ENCODE measurements at regions not wholly inside any gene's neighbourhood (a gene's known extent, or its start where the extent isn't known, plus 50 kb on each side); places are given as distances from the start of the nearest gene placed in this dataset.

GRCh38 chr3:110795163-110795562 is 276.5 kb upstream of the NECTIN3 start:
- Histone ChIP-seq H4K20me1 (replicated peaks; ENCODE audit: control insufficient read depth, insufficient read depth, low read length) (no peaks in the 10 kb centered on the region), H3K4me1 (replicated peaks in 1 of 2; ENCODE audit: control insufficient read depth in 2 of 2, insufficient read depth in 2 of 2, low read length in 2 of 2) (no peaks in the 10 kb centered on the region), H3K4me3 (no peak overlapping the region), H3K36me3 (ENCODE audit: control insufficient read depth, insufficient read depth, low read length) (no peaks in the 10 kb centered on the region), H3K27me3 (ENCODE audit: control insufficient read depth in 2 of 2, insufficient read depth in 2 of 2, low read length in 2 of 2) (no peaks in the 10 kb centered on the region), H3K9me3 (replicated peaks; ENCODE audit: control insufficient read depth, insufficient read depth, low read depth, low read length) (no peaks in the 10 kb centered on the region), H3K4me2 (ENCODE audit: insufficient read depth, low read length) (no peak overlapping the region), H3K9me1 (ENCODE audit: control insufficient read depth, insufficient read depth, low read length) (no peaks in the 10 kb centered on the region), H2AFZ (ENCODE audit: low read depth, low read length) (no peak overlapping the region), H3K79me2 (ENCODE audit: control insufficient read depth, insufficient read depth, low read length) (no peaks in the 10 kb centered on the region), H3K9ac (ENCODE audit: insufficient read depth in 1 of 2, low read depth in 2 of 2, low read length in 2 of 2) (no peak overlapping the region), H3K27ac (ENCODE audit: extremely low read depth, low read depth, low read length) (no peak overlapping the region)
- DNase-seq (ENCODE audit: extremely low read depth in 1 of 4, low spot score in 3 of 4) (no peak), ATAC-seq (no peak), FAIRE-seq (no peak)
- ChIA-PET CTCF (ENCODE audit: low intra/inter-chr PET ratio) (interaction anchor here (0.5 kb wide), 1 partner anchor 388 kb away, joined by 4 read pairs; no protein-coding TSS in a partner anchor), POLR2A (interaction anchor here (1.0 kb wide), 1 partner anchor 13 kb away, joined by 3 read pairs; no protein-coding TSS in a partner anchor)
- TF ChIP-seq ZNF408 (CRISPR knock-in tag; IDR thresholded peaks at IDR 0.05; ENCODE audit: low read depth) (no peak), JUN (IDR thresholded peaks at IDR 0.05; ENCODE audit: borderline replicate concordance, low read depth, low read length) (no peak), JUN (CRISPR knock-in tag; IDR thresholded peaks at IDR 0.05; ENCODE audit: borderline replicate concordance) (no peak), ZNF561 (CRISPR knock-in tag; conservative IDR thresholded peaks at IDR 0.05) (no peak), MTF1 (CRISPR knock-in tag; IDR thresholded peaks at IDR 0.05; ENCODE audit: borderline replicate concordance) (no peak), RAD51 (IDR thresholded peaks at IDR 0.05; ENCODE audit: borderline replicate concordance, low read depth) (no peak), MITF (IDR thresholded peaks at IDR 0.05) (no peak), SMC3 (conservative IDR thresholded peaks at IDR 0.05; ENCODE audit: insufficient read depth, low read depth, low read length) (no peak), IRF9 (tag; IDR thresholded peaks at IDR 0.05) (no peak), KLF1 (tag; IDR thresholded peaks at IDR 0.05) (no peak), ZNF589 (CRISPR knock-in tag; IDR thresholded peaks at IDR 0.05; ENCODE audit: low read depth) (no peak), TBL1XR1 (IDR thresholded peaks at IDR 0.05; ENCODE audit: low read length in 2 of 2) (no peak), PCBP1 (IDR thresholded peaks at IDR 0.05; ENCODE audit: low read depth, low read length, poor library complexity, severe bottlenecking) (no peak), ZNF134 (CRISPR knock-in tag; conservative IDR thresholded peaks at IDR 0.05) (no peak)
- TF ChIP-seq, protein P1, sequence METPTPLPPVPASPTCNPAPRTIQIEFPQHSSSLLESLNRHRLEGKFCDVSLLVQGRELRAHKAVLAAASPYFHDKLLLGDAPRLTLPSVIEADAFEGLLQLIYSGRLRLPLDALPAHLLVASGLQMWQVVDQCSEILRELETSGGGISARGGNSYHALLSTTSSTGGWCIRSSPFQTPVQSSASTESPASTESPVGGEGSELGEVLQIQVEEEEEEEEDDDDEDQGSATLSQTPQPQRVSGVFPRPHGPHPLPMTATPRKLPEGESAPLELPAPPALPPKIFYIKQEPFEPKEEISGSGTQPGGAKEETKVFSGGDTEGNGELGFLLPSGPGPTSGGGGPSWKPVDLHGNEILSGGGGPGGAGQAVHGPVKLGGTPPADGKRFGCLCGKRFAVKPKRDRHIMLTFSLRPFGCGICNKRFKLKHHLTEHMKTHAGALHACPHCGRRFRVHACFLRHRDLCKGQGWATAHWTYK (CRISPR knock-in tag; IDR thresholded peaks at IDR 0.05): no peak
- TF ChIP-seq, protein P2, sequence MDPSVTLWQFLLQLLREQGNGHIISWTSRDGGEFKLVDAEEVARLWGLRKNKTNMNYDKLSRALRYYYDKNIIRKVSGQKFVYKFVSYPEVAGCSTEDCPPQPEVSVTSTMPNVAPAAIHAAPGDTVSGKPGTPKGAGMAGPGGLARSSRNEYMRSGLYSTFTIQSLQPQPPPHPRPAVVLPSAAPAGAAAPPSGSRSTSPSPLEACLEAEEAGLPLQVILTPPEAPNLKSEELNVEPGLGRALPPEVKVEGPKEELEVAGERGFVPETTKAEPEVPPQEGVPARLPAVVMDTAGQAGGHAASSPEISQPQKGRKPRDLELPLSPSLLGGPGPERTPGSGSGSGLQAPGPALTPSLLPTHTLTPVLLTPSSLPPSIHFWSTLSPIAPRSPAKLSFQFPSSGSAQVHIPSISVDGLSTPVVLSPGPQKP (CRISPR knock-in tag; IDR thresholded peaks at IDR 0.05): no peak
- 0% methylated on average over 2 of the region's 2 CpGs for WGBS (ENCODE audit: insufficient coverage, low coverage, missing lambda C conversion rate)
- in situ Hi-C loops (cut with MboI): no loop called here
- BruUV-seq (replicated peaks): no TSS peak
- intact Hi-C loops (cut with micrococcal nuclease): no loop called here

Data from K562 (cell line).